Hematopoietic multipotent progenitor cell treated with erythropoietin and hydrocortisone succinate and interleukin-3 and kit ligand, for 8 days (in vitro differentiated cells): ENCODE measurements at regions not wholly inside any gene's neighbourhood (a gene's known extent, or its start where the extent isn't known, plus 50 kb on each side); places are given as distances from the start of the nearest gene placed in this dataset.

Experiments
- DNase-seq: peaks from one replicate; pipeline ENCODE4 v3.0.0-alpha.2; 2015

- DNase-seq: no peak
Observed at GRCh38 chr12:24600996-24601395, 347.9 kb downstream of the BCAT1 start.

- no peak for DNase-seq
Observed at GRCh38 chr12:24600551-24600950, 348.4 kb downstream of the BCAT1 start.

- DNase-seq: no peak
Observed at GRCh38 chr12:24599736-24600135, 349.2 kb downstream of the BCAT1 start.

DNA sequence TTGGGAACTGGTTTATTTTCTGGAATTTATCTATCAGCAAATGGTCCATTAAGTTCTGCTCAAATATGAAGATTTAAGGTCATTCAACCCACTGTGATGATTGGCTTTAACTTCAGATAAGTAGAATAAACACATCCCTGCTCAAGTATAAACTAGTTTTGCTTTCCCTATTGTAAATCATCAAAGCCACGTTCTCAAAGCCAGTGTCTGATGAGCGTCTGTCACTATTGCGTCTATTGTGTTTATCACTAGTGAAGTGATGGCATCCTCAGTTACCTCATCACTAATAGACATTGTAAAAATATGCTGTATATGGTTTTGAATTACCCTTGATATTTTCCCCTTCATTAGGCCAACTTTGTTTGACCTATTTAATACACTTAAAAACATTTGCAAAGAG lies 351.3 kb downstream of the BCAT1 start:
- DNase-seq: no peak

GRCh38 chr12:24596768-24597388 lies 352.0 kb downstream of the BCAT1 start:
- DNase-seq: peak; percentile 41

- no peak for DNase-seq
Observed at GRCh38 chr12:24595652-24596235, 353.2 kb downstream of the BCAT1 start.

DNA sequence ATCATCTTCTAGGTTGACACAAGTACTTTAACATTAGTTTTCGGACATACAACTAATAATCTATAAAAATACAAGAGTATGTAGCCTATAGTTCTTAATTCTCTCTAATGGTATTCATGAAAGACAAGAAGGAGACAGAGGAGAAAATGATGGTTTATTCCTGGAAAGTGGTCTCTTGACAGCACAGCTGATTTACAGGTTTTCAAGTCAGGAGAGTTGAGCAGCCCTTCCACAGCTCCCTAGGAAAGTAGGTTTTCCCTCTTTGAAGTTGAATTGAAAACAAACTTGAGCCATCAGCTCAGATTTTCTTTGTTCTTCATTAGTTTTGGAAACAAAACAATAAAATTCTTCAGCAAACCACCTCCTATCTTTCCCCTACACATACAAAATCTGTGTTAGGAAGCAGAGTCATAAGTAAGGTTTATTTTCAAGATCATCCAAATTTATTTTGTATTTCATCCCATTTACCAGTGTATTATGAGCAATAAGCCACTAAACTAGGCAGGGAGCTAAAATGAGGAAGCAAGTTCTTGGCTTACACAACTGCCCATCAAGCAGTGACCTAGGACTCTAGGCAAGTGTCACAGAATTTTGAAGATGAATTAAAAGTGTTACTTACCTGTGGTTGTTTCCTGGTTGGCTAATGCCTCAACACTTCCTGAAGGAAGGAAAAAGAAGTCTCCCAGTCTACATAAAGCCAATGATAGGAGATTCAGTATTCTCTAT lies 357.0 kb downstream of the BCAT1 start:
- DNase-seq: no peak

GRCh38 chr12:24591079-24591626 lies 357.7 kb downstream of the BCAT1 start:
- DNase-seq: no peak

- DNase-seq: no peak
Observed at GRCh38 chr12:24586293-24586692, 362.6 kb downstream of the BCAT1 start.

- no peak for DNase-seq
Observed at GRCh38 chr12:24584032-24584675, 364.7 kb downstream of the BCAT1 start.

DNA sequence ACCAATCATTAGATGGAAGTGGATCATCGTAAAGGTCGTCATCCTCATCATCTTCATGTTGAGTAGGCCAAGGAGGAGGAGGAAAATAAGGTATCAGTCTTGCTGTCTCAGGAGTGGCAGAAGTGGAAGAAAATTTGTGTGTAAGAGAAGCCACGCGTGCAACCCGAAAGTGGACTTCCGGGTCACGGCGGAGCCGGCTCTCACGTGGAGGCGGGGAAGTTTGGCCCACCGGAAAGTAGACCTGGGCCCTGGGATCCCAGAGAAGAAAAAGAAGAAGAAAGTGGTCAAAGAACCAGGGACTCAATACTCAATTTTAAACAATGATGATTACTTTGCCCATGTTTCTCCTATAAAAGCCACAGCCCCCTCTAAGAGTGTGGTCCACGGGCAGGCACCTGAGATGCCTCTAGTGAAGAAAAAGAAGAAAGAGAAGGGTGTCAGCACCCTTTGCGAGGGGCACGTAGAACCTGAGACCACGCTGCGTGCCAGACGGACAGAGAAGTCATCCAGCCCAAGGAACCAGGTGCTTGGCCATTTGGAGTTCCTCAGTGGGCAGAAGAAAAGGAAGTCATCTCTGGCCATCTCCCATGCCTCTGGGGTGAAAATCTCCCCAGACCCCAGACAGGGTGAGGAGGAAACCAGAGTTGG lies 365.8 kb downstream of the BCAT1 start:
- DNase-seq: no peak

- no peak for DNase-seq
Observed at GRCh38 chr12:24574538-24574937, 374.4 kb downstream of the BCAT1 start.

- DNase-seq: no peak
Observed at GRCh38 chr12:24573621-24574020, 375.3 kb downstream of the BCAT1 start.

GRCh38 chr12:24565300-24565699 lies 383.6 kb downstream of the BCAT1 start:
- DNase-seq: no peak

DNA sequence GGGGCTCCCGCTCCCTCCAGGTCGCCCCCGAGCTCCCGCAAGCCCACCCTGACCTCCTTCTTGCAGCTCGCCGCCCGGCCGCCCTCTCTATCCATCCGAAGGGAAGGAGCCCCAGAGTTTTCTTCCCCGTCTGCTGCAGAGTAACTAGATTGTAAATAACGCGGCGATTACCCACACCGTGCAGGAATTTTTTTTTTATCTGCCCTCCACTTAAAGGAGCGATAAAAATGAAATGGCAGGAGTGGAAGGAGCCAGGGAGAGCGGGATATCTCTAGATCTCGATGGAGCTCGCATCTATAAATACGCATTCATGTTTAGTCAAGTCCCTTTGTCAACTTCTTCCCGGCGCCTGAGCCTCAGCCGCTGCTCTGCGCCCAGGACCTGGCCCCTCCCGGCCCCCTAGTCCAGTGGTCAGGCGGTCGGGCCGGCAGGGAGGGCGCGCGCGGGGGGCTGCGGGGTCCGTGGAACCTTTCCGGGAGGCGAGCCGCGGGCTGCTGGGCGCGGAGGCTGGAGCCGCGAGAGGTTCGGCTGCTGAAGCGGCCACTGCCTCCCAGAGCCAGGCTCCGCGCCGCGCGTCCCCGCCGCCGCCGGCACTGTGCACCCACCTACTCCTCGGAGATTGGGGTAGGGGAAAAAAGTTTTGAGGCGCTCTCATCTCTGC lies 386.0 kb downstream of the BCAT1 start:
- no peak for DNase-seq

GRCh38 chr12:24561882-24562770 lies 386.8 kb downstream of the BCAT1 start:
- DNase-seq: peak; percentile 4

- no peak for DNase-seq
Observed at GRCh38 chr12:24561411-24561871, 387.5 kb downstream of the BCAT1 start.

DNA sequence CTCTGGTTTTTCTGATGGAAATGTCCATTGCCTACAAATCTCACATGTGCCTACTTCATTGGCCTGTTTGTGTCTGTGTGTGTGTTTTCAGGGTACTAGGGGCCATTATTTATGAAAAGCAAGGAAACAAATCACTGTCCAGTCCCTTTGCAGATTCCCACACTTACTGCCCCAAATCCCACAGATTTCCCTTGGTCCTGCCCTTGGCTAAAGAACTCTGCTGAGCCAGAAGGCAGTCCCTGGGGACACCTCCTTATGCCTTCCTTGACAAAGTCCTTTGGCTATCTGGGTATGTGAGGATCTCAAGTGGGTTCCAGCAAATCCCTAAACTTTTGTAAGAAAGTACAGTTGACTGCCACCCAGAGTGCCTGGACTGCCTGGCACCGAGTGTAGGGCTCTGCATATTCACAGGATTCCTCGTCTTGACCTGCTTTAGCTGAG lies 388.1 kb downstream of the BCAT1 start:
- DNase-seq: peak; percentile 1

- DNase-seq: no peak
Observed at GRCh38 chr12:24560192-24560775, 388.6 kb downstream of the BCAT1 start.

- no peak for DNase-seq
Observed at GRCh38 chr12:24557738-24558137, 391.2 kb downstream of the BCAT1 start.

DNA sequence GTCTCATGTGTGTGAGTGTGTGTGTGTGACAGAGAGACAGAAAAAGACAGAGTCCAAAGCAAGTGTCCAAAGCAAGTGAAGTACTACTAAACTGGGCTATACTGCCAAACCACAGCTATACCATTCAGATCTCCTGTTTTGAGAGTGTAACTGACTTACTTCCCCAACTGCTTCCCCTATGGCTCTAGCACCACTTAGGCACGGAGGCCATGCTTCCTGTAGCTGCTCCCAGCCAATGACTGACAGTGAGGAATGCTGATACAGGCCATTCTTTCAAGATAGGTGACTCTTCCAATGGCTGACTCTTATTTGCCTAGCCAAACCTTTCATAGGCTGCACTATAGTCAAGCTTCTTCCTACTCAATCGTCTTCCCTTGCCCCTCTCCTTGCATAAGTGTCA lies 393.2 kb downstream of the BCAT1 start:
- DNase-seq: no peak
